IPS DF 6.9 (cell line): ENCODE measurements at regions not wholly inside any gene's neighbourhood (a gene's known extent, or its start where the extent isn't known, plus 50 kb on each side); places are given as distances from the start of the nearest gene placed in this dataset.
A peak's percentile ranks its signal among the peaks of the same experiment; 100 is the strongest.

Experiments used
- DNase-seq: peaks from one replicate; pipeline ENCODE4 v3.0.0-alpha.2; 2013; ENCODE audit warnings: low read depth, low spot score
- H3K27ac ChIP-seq: one replicate; pipeline ENCODE4 v1.5.1; 2013; ENCODE audit warnings: low read length, control low read depth
- H3K27me3 ChIP-seq: 2 replicates; pipeline ENCODE4 v1.6.1; 2013; ENCODE audit warnings: mild to moderate bottlenecking, low read length; ENCODE audit not compliant: control insufficient read depth, insufficient read depth
- H3K36me3 ChIP-seq: 2 replicates; pipeline ENCODE4 v1.6.1; 2013; ENCODE audit warnings: low read length; ENCODE audit not compliant: control insufficient read depth, insufficient read depth
- H3K4me1 ChIP-seq: 2 replicates; pipeline ENCODE4 v1.6.1; 2013; ENCODE audit warnings: low read length; ENCODE audit not compliant: control insufficient read depth, insufficient read depth
- H3K4me3 ChIP-seq: 2 replicates; pipeline ENCODE4 v1.5.1; 2013; ENCODE audit warnings: mild to moderate bottlenecking, low read length
- H3K9me3 ChIP-seq: 2 replicates; pipeline ENCODE4 v1.6.1; 2013; ENCODE audit warnings: low read length, inconsistent platforms; ENCODE audit not compliant: control insufficient read depth, insufficient read depth
- WGBS: extraction: QIAGEN DNeasy Blood & Tissue Kit; methylation state at CpG from one replicate; pipeline ENCODE4 v1.1.7; 2013; ENCODE audit warnings: mixed read lengths, missing lambda C conversion rate; ENCODE audit not compliant: insufficient read length, insufficient coverage; 5-methylcytosine and 5-hydroxymethylcytosine counted together

- DNase-seq: no peak
- Histone ChIP-seq H3K27ac (no peak overlapping the region), H3K4me3 (no peak overlapping the region), H3K4me1 (peaks cover 3% of the 10 kb centered on the region; the same call in 1 of the 2 replicates), H3K36me3 (no peaks in the 10 kb centered on the region), H3K9me3 (no peaks in the 10 kb centered on the region), H3K27me3 (no peaks in the 10 kb centered on the region)
- no CpG with 5 or more reads among the region's 1 CpG for WGBS
Observed at GRCh38 chr14:26021759-26022158, 576.1 kb downstream of the NOVA1 start.

GRCh38 chr14:26017270-26017669 lies 580.6 kb downstream of the NOVA1 start:
- no CpG with 5 or more reads among the region's 4 CpGs for whole genome bisulfite sequencing
- DNase-seq: no peak
- H3K4me1 ChIP-seq: peaks cover 4% of the 10 kb centered on the region; the same call in 1 of the 2 replicates
- no peaks in the 10 kb centered on the region for H3K36me3 ChIP-seq
- no peak overlapping the region for H3K4me3 ChIP-seq
- no peaks in the 10 kb centered on the region for H3K9me3 ChIP-seq
- no peak overlapping the region for H3K27ac ChIP-seq
- no peaks in the 10 kb centered on the region for H3K27me3 ChIP-seq

DNA sequence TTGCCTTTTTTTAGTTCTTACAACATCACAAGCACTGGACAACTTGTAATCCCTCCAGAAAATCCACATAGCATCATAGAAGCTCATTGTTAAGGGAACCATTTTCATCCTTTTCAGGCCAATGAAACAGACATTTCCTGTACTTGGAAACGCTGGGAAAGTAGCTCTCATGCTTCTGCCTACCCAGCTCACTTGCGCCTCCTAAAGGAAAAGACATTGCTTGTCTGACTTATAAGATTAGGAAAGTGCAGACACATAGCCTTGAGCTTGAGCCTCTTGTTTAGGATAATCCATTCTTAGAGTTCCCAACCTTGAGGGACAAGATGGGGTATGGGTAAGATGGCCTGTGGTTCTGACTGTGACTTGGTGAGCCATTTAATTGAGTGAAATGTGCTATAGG lies 589.5 kb downstream of the NOVA1 start:
- H3K36me3 ChIP-seq: no peaks in the 10 kb centered on the region
- H3K4me3 ChIP-seq: no peak overlapping the region
- H3K27ac ChIP-seq: no peak overlapping the region
- no peaks in the 10 kb centered on the region for H3K9me3 ChIP-seq
- no peaks in the 10 kb centered on the region; the same call in 1 of the 2 replicates for H3K4me1 ChIP-seq
- no CpG with 5 or more reads among the region's 2 CpGs for WGBS
- DNase-seq: peak; percentile 58
- H3K27me3 ChIP-seq: no peaks in the 10 kb centered on the region

GRCh38 chr14:26004342-26004741 lies 593.5 kb downstream of the NOVA1 start:
- no peaks in the 10 kb centered on the region for H3K36me3 ChIP-seq
- H3K27ac ChIP-seq: no peak overlapping the region
- no CpG with 5 or more reads among the region's 2 CpGs for WGBS
- no peaks in the 10 kb centered on the region for H3K9me3 ChIP-seq
- no peak for DNase-seq
- no peaks in the 10 kb centered on the region for H3K4me1 ChIP-seq
- H3K4me3 ChIP-seq: no peak overlapping the region
- no peaks in the 10 kb centered on the region for H3K27me3 ChIP-seq

DNA sequence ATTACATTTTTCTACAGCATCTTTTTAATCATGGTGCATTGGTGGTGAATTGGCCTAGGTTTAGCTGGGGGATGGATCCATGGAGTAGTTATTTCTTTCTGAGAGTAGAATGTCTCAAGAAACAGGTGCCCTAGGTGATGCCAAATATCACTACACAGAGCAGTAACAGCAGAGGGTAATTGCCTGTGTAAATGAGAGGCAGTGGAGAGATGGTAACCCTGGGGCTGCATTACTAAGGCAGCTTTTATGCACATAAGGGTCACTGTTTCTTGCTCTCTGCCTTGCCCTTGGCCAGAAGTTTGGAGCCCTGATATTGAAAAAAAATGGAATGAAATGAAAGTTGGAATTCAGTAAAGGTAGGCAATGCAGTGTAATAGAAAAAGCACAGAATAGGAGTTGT lies 604.0 kb downstream of the NOVA1 start:
- no peak overlapping the region for H3K27ac ChIP-seq
- no peak for DNase-seq
- no peaks in the 10 kb centered on the region for H3K9me3 ChIP-seq
- no peaks in the 10 kb centered on the region for H3K36me3 ChIP-seq
- no peaks in the 10 kb centered on the region for H3K27me3 ChIP-seq
- H3K4me1 ChIP-seq: no peaks in the 10 kb centered on the region
- no peak overlapping the region for H3K4me3 ChIP-seq

DNA sequence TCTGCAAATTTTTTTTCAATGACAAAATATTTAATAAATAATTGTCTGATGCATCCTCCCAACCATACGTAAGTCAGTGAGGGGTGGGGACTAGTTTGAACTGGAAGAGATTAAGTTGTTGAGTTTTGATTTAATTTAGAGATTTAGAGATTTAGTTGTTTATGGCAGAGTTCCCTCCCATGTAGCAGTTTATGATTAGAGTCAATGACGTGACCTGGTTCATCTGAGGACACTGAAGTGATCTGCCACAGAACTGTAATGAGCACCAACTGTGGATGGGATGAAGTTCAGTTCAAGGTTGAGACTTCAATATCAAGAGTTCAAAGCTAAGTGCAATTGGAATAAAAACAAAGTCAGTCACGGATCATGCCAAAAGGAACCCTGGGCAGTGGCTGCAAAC lies 609.3 kb downstream of the NOVA1 start:
- Histone ChIP-seq H3K27ac (no peak overlapping the region), H3K9me3 (no peaks in the 10 kb centered on the region), H3K4me1 (no peaks in the 10 kb centered on the region), H3K4me3 (no peak overlapping the region), H3K27me3 (no peaks in the 10 kb centered on the region), H3K36me3 (no peaks in the 10 kb centered on the region)
- no peak for DNase-seq
- no CpG with 5 or more reads among the region's 3 CpGs for whole genome bisulfite sequencing

- Histone ChIP-seq H3K9me3 (no peaks in the 10 kb centered on the region), H3K36me3 (no peaks in the 10 kb centered on the region), H3K4me3 (no peak overlapping the region), H3K4me1 (no peaks in the 10 kb centered on the region), H3K27ac (no peak overlapping the region), H3K27me3 (no peaks in the 10 kb centered on the region)
- WGBS: no CpG with 5 or more reads among the region's 3 CpGs
- no peak for DNase-seq
Observed at GRCh38 chr14:25955772-25956171, 642.1 kb downstream of the NOVA1 start.

GRCh38 chr14:25953532-25954139 lies 644.2 kb downstream of the NOVA1 start:
- Histone ChIP-seq H3K36me3 (no peaks in the 10 kb centered on the region), H3K4me3 (no peak overlapping the region), H3K9me3 (no peaks in the 10 kb centered on the region), H3K27ac (no peak overlapping the region), H3K4me1 (no peaks in the 10 kb centered on the region), H3K27me3 (no peaks in the 10 kb centered on the region)
- WGBS: no CpG with 5 or more reads among the region's 5 CpGs
- DNase-seq: no peak

- no peaks in the 10 kb centered on the region for H3K27me3 ChIP-seq
- no peak for DNase-seq
- H3K27ac ChIP-seq: no peak overlapping the region
- no peaks in the 10 kb centered on the region for H3K4me1 ChIP-seq
- H3K4me3 ChIP-seq: no peak overlapping the region
- WGBS: no CpG with 5 or more reads among the region's 1 CpG
- H3K36me3 ChIP-seq: no peaks in the 10 kb centered on the region
- no peaks in the 10 kb centered on the region for H3K9me3 ChIP-seq
Observed at GRCh38 chr14:25945746-25946145, 652.1 kb downstream of the NOVA1 start.

GRCh38 chr14:25944020-25944419 lies 653.8 kb downstream of the NOVA1 start:
- DNase-seq: no peak
- H3K4me3 ChIP-seq: no peak overlapping the region
- H3K36me3 ChIP-seq: no peaks in the 10 kb centered on the region
- H3K4me1 ChIP-seq: no peaks in the 10 kb centered on the region
- H3K9me3 ChIP-seq: no peaks in the 10 kb centered on the region
- no peak overlapping the region for H3K27ac ChIP-seq
- WGBS: no CpG with 5 or more reads among the region's 4 CpGs
- no peaks in the 10 kb centered on the region for H3K27me3 ChIP-seq

- H3K36me3 ChIP-seq: no peaks in the 10 kb centered on the region
- no peak overlapping the region for H3K4me3 ChIP-seq
- no peaks in the 10 kb centered on the region for H3K9me3 ChIP-seq
- WGBS: no CpG with 5 or more reads among the region's 1 CpG
- no peak for DNase-seq
- H3K4me1 ChIP-seq: no peaks in the 10 kb centered on the region
- no peaks in the 10 kb centered on the region for H3K27me3 ChIP-seq
- H3K27ac ChIP-seq: no peak overlapping the region
Observed at GRCh38 chr14:25943329-25943728, 654.5 kb downstream of the NOVA1 start.
